ENCODE measurements at regions not wholly inside any gene's neighbourhood (a gene's known extent, or its start where the extent isn't known, plus 50 kb on each side); places are given as distances from the start of the nearest gene placed in this dataset.

- Histone ChIP-seq H3K4me1 (replicated peaks in 1 of 2) (no peaks in the 10 kb centered on the region), H3K36me3 (replicated peaks in 1 of 2) (no peaks in the 10 kb centered on the region), H3K9me3 (replicated peaks in 1 of 3) (no peaks in the 10 kb centered on the region), H3K27me3 (peaks cover 3% of the 10 kb centered on the region), H3K27ac (peak overlapping the region in 1 of 5 donors; percentile 6), H3K4me3 (no peak overlapping the region)
- peak in 4 of 7 donors; percentile 17 to 46 (median 20) for DNase-seq
- intact Hi-C loops (cut with DNase I), result loop anchor here (2.0 to 5.0 kb wide), 2 partner anchors 248 to 252 kb away; no protein-coding TSS in a partner anchor
- WGBS, 4 donors, result 42 to 58% (median 54%) methylated on average over 8 to 9 of the region's 9 CpGs
- TF ChIP-seq POLR2A (IDR thresholded peaks at IDR 0.05), result no peak
- no peak for TF ChIP-seq CTCF (IDR thresholded peaks at IDR 0.05)
Measured at GRCh38 chrX:110408949-110409588, 50.4 kb downstream of the RTL9 start.

- TF ChIP-seq POLR2A (IDR thresholded peaks at IDR 0.05), result no peak
- no peak for TF ChIP-seq CTCF (IDR thresholded peaks at IDR 0.05)
- no peaks in the 10 kb centered on the region for H3K9me3 ChIP-seq (replicated peaks in 1 of 3)
- intact Hi-C loops (cut with DNase I), result loop anchor here (2.0 to 10.0 kb wide), 3 partner anchors 249 to 505 kb away; no protein-coding TSS in a partner anchor
- DNase-seq, result peak in 4 of 7 donors; percentile 30 to 49 (median 34)
- H3K4me3 ChIP-seq, result no peak overlapping the region
- H3K36me3 ChIP-seq (replicated peaks in 1 of 2), result no peaks in the 10 kb centered on the region
- H3K27ac ChIP-seq, result peak overlapping the region in 1 of 5 donors; percentile 29
- H3K27me3 ChIP-seq, result no peaks in the 10 kb centered on the region
- H3K4me1 ChIP-seq (replicated peaks in 1 of 2), result no peaks in the 10 kb centered on the region
- WGBS, 4 donors, result 15 to 46% (median 35%) methylated on average over 4 to 6 of the region's 6 CpGs
Measured at GRCh38 chrX:110409925-110410324, 51.3 kb downstream of the RTL9 start.

GRCh38 chrX:110410603-110411002 lies 52.0 kb downstream of the RTL9 start:
- H3K4me1 ChIP-seq (replicated peaks in 1 of 2), result no peaks in the 10 kb centered on the region
- H3K4me3 ChIP-seq, result no peak overlapping the region
- peak in 2 of 7 donors; percentile 21 to 30 for DNase-seq
- no peaks in the 10 kb centered on the region for H3K9me3 ChIP-seq (replicated peaks in 1 of 3)
- H3K27ac ChIP-seq, result no peak overlapping the region
- 32 to 38% (median 37%) methylated on average over 5 of the region's 5 CpGs; no CpG with 5 or more reads in 1 of the 4 donors for WGBS, 4 donors
- TF ChIP-seq CTCF (IDR thresholded peaks at IDR 0.05), result no peak
- TF ChIP-seq POLR2A (IDR thresholded peaks at IDR 0.05), result no peak
- intact Hi-C loops (cut with DNase I), result loop anchor here in 1 of 2 donors (10.0 kb wide), 1 partner anchor 506 kb away; no protein-coding TSS in a partner anchor
- H3K36me3 ChIP-seq (replicated peaks in 1 of 2), result no peaks in the 10 kb centered on the region
- no peaks in the 10 kb centered on the region for H3K27me3 ChIP-seq

GRCh38 chrX:110412971-110413726 lies 54.5 kb downstream of the RTL9 start:
- Histone ChIP-seq H3K27me3 (peaks cover 15% of the 10 kb centered on the region), H3K36me3 (replicated peaks in 1 of 2) (no peaks in the 10 kb centered on the region), H3K4me1 (replicated peaks in 1 of 2) (no peaks in the 10 kb centered on the region), H3K27ac (no peak overlapping the region), H3K9me3 (replicated peaks in 1 of 3) (no peaks in the 10 kb centered on the region), H3K4me3 (no peak overlapping the region)
- no peak for TF ChIP-seq POLR2A (IDR thresholded peaks at IDR 0.05)
- TF ChIP-seq CTCF (IDR thresholded peaks at IDR 0.05), result peak; percentile 56 to 88 (median 78)
- DNase-seq, result peak; percentile 50 to 82 (median 67)
- 18 to 24% (median 18%) methylated on average over 17 to 18 of the region's 18 CpGs for WGBS, 4 donors
- intact Hi-C loops (cut with DNase I), result loop anchor here in 1 of 2 donors (10.0 kb wide), 1 partner anchor 508 kb away; no protein-coding TSS in a partner anchor

Data from adrenal gland (tissue), 9 donors.